IPS-NIHi7 (cell line): ENCODE measurements at regions not wholly inside any gene's neighbourhood (a gene's known extent, or its start where the extent isn't known, plus 50 kb on each side); places are given as distances from the start of the nearest gene placed in this dataset.

Experiments used
- DNase-seq: peaks from one replicate; pipeline ENCODE4 v3.0.0; 2012; ENCODE audit warnings: mixed read lengths; ENCODE audit errors: extremely low spot score

GRCh38 chr2:176647325-176648165 is 378.3 kb downstream of the MTX2 start:
- no peak for DNase-seq

GRCh38 chr2:176648700-176649297 is 379.6 kb downstream of the MTX2 start:
- DNase-seq = no peak

GRCh38 chr2:176650104-176650837 is 381.0 kb downstream of the MTX2 start:
- DNase-seq = no peak

GRCh38 chr2:176650838-176651555 is 381.8 kb downstream of the MTX2 start:
- DNase-seq = no peak

- peak; percentile 35 for DNase-seq
Measured at GRCh38 chr2:176652300-176653182, 383.3 kb downstream of the MTX2 start.

- DNase-seq = peak; percentile 72
Measured at GRCh38 chr2:176653479-176654443, 384.5 kb downstream of the MTX2 start.

GRCh38 chr2:176656038-176656775 is 387.0 kb downstream of the MTX2 start:
- no peak for DNase-seq

GRCh38 chr2:176656776-176657140 is 387.5 kb downstream of the MTX2 start:
- DNase-seq = no peak

GRCh38 chr2:176657393-176657792 is 388.2 kb downstream of the MTX2 start:
- DNase-seq = no peak

- DNase-seq = no peak
Measured at GRCh38 chr2:176658708-176659107, 389.5 kb downstream of the MTX2 start.

GRCh38 chr2:176662753-176663152 is 393.5 kb downstream of the MTX2 start:
- no peak for DNase-seq

- DNase-seq = no peak
Measured at GRCh38 chr2:176664478-176664877, 395.2 kb downstream of the MTX2 start.

GRCh38 chr2:176665086-176665485 is 395.8 kb downstream of the MTX2 start:
- no peak for DNase-seq

- DNase-seq = no peak
Measured at GRCh38 chr2:176668912-176669311, 399.7 kb downstream of the MTX2 start.

GRCh38 chr2:176669398-176670174 is 400.3 kb downstream of the MTX2 start:
- DNase-seq = no peak

- DNase-seq = no peak
Measured at GRCh38 chr2:176675271-176675949, 406.2 kb downstream of the MTX2 start.

- no peak for DNase-seq
Measured at GRCh38 chr2:176677746-176678265, 408.6 kb downstream of the MTX2 start.

- DNase-seq = no peak
Measured at GRCh38 chr2:176678571-176678970, 409.3 kb downstream of the MTX2 start.
